ENCODE measurements at regions not wholly inside any gene's neighbourhood (a gene's known extent, or its start where the extent isn't known, plus 50 kb on each side); places are given as distances from the start of the nearest gene placed in this dataset.

DNA sequence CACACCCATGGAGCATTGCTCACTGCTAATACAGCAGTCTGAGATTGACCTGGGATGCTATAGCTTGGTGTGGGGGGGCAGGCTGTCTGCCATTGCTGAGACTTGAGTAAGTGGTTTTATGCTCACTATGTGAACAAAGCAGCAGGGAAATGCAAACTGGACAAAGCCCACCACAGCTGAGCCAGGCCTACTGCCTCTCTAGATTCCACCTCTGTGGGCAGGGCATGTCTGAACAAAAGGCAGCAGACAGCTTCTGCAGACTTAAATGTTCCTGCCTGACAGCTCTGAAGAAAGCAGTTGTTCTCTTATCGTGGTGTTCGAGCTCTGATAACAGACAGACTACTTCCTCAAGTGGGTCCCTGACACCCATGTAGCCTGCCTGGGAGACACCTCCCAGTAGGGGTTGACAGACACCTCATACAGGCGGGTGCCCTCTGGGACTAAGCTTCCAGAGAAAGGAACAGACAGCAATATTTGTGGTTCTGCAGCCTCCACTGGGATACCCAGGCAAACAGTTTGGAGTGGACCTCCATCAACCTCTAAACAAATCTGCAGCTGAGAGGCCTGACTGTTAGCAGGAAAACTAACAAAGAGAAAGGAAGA lies 2204.8 kb downstream of the TP53TG3F start:
- no peaks in the 10 kb centered on the region for H3K4me1 ChIP-seq
- WGBS, 3 donors = 70 to 74% (median 74%) methylated on average over 3 of the region's 3 CpGs
- ATAC-seq = no peak

DNA sequence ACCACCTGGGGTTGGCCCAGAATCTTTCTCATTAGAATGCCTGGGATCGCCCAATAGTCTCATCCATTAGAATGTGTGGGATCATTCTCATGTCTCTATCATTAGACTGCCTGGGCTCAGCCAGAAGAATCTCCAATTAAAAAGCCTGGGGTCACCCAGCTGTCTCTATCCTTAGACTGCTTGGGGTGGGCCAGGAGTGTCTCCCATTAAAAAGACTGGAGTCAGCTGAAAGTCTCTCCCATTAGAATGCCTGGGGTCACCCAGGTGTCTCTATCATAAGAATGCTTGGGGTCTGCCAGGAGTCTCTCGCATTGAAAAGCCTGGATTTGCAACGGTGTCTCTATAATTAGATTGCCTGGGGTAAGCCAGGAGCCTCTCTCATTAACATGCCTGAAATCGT lies 2225.7 kb downstream of the TP53TG3F start:
- WGBS, 3 donors = 57 to 62% (median 61%) methylated on average over 4 of the region's 4 CpGs
- TF ChIP-seq, protein P1, sequence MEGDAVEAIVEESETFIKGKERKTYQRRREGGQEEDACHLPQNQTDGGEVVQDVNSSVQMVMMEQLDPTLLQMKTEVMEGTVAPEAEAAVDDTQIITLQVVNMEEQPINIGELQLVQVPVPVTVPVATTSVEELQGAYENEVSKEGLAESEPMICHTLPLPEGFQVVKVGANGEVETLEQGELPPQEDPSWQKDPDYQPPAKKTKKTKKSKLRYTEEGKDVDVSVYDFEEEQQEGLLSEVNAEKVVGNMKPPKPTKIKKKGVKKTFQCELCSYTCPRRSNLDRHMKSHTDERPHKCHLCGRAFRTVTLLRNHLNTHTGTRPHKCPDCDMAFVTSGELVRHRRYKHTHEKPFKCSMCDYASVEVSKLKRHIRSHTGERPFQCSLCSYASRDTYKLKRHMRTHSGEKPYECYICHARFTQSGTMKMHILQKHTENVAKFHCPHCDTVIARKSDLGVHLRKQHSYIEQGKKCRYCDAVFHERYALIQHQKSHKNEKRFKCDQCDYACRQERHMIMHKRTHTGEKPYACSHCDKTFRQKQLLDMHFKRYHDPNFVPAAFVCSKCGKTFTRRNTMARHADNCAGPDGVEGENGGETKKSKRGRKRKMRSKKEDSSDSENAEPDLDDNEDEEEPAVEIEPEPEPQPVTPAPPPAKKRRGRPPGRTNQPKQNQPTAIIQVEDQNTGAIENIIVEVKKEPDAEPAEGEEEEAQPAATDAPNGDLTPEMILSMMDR (IDR thresholded peaks at IDR 0.05) = no peak
- Histone ChIP-seq H3K27me3 (ENCODE audit: insufficient read depth in 3 of 3, low read length in 2 of 3) (no peaks in the 10 kb centered on the region), H3K4me3 (no peak overlapping the region), H3K27ac (no peak overlapping the region), H3K4me1 (no peaks in the 10 kb centered on the region), H3K36me3 (ENCODE audit: insufficient read depth in 1 of 2, low read depth in 1 of 2) (no peaks in the 10 kb centered on the region), H3K9me3 (no peaks in the 10 kb centered on the region)
- intact Hi-C loops (cut with DNase I) = loop anchor here in 1 of 2 donors (10.0 kb wide), 1 partner anchor 60 kb away; no protein-coding TSS in a partner anchor
- ATAC-seq = no peak
- no peak for DNase-seq

More for the DNA sequence above, 2204.8 kb downstream of the TP53TG3F start:
- intact Hi-C loops (cut with DNase I) = no loop called here
- H3K27ac ChIP-seq = no peak overlapping the region
- no peaks in the 10 kb centered on the region for H3K9me3 ChIP-seq
- no peaks in the 10 kb centered on the region for H3K36me3 ChIP-seq (ENCODE audit: insufficient read depth in 1 of 2, low read depth in 1 of 2)
- H3K4me3 ChIP-seq = no peak overlapping the region
- no peaks in the 10 kb centered on the region for H3K27me3 ChIP-seq (ENCODE audit: insufficient read depth in 3 of 3, low read length in 2 of 3)
- TF ChIP-seq, protein P1 (IDR thresholded peaks at IDR 0.05) = no peak
- no peak for DNase-seq

DNA sequence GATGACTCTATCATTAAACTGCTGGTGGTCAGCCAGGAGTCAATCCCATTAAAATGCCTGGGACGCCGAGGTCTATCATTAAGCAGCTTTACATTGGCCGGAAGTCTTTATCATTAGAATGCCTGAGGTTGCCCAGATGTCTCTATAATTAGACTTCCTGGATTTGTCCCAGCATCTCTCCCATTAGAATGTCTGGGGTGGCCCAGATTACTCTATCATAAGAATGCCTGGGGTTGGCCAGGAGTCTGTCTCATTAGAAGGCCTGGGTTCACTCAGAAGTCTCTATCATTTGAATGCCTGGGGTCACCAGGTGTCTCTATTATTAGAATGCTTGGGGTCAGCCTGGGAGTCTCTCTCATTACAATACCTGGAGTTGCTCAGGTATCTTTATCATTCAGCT lies 2227.2 kb downstream of the TP53TG3F start:
- H3K9me3 ChIP-seq = no peaks in the 10 kb centered on the region
- DNase-seq (no peak), ATAC-seq (no peak)
- TF ChIP-seq, protein P1 (IDR thresholded peaks at IDR 0.05) = no peak
- H3K36me3 ChIP-seq (ENCODE audit: insufficient read depth in 1 of 2, low read depth in 1 of 2) = no peaks in the 10 kb centered on the region
- H3K4me3 ChIP-seq = no peak overlapping the region
- WGBS, 3 donors = 78 to 93% (median 92%) methylated on average over 3 of the region's 3 CpGs
- H3K4me1 ChIP-seq = no peaks in the 10 kb centered on the region
- H3K27me3 ChIP-seq (ENCODE audit: insufficient read depth in 3 of 3, low read length in 2 of 3) = no peaks in the 10 kb centered on the region
- no peak overlapping the region for H3K27ac ChIP-seq
- intact Hi-C loops (cut with DNase I) = loop anchor here in 1 of 2 donors (10.0 kb wide), 1 partner anchor 58 kb away; no protein-coding TSS in a partner anchor

DNA sequence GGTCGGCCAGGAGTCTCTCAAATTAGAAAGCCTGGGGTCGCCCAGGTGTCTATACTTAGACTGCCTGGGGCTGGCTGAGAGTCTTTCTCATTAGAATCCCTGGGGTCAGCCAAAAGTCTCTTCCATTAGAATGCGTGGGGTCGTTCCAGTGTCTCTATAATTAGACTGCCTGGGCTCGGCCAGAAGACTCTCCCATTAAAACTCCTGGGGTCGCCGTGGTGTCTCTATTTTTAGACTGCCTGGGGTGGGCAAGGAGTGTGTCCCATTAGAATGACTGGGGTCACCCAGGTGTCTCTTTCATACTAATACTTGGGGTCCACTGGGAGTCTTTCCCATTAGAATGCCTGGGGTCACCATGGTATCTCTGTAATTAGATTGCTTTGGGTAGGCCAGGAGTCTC lies 2227.7 kb downstream of the TP53TG3F start:
- 55 to 60% (median 55%) methylated on average over 7 of the region's 7 CpGs for WGBS, 3 donors
- intact Hi-C loops (cut with DNase I) = loop anchor here in 1 of 2 donors (10.0 kb wide), 1 partner anchor 58 kb away; no protein-coding TSS in a partner anchor
- TF ChIP-seq, protein P1 (IDR thresholded peaks at IDR 0.05) = no peak
- Histone ChIP-seq H3K36me3 (ENCODE audit: insufficient read depth in 1 of 2, low read depth in 1 of 2) (no peaks in the 10 kb centered on the region), H3K4me3 (no peak overlapping the region), H3K9me3 (peaks cover 2% of the 10 kb centered on the region), H3K27ac (no peak overlapping the region), H3K27me3 (ENCODE audit: insufficient read depth in 3 of 3, low read length in 2 of 3) (no peaks in the 10 kb centered on the region), H3K4me1 (no peaks in the 10 kb centered on the region)
- no peak for DNase-seq
- no peak for ATAC-seq

DNA sequence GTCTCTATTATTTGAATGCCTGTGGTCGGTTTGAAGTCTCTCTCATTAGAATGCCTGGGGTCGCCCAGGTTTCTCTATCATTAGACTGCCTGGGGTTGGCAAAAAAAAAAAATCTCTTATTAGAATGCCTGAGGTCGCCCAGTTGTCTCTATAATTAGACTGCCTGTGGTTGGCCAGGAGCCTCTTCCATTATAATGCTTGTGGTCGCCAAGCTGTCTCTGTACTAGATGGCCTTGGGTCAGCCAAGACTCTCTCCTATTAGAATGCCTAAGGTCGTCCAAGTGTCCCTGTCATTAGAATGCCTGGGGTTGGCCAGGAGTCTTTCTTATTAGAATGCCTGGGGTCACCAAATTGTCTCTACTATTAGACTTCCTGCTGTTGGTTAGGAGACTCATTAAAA lies 2228.4 kb downstream of the TP53TG3F start:
- H3K27ac ChIP-seq = no peak overlapping the region
- no peaks in the 10 kb centered on the region for H3K27me3 ChIP-seq (ENCODE audit: insufficient read depth in 3 of 3, low read length in 2 of 3)
- 35 to 45% (median 42%) methylated on average over 5 of the region's 5 CpGs for WGBS, 3 donors
- TF ChIP-seq, protein P1 (IDR thresholded peaks at IDR 0.05) = no peak
- ATAC-seq = no peak
- intact Hi-C loops (cut with DNase I) = loop anchor here in 1 of 2 donors (10.0 kb wide), 1 partner anchor 57 kb away; no protein-coding TSS in a partner anchor
- H3K4me3 ChIP-seq = no peak overlapping the region
- no peak for DNase-seq
- H3K4me1 ChIP-seq = no peaks in the 10 kb centered on the region
- H3K36me3 ChIP-seq (ENCODE audit: insufficient read depth in 1 of 2, low read depth in 1 of 2) = no peaks in the 10 kb centered on the region
- peaks cover 3% of the 10 kb centered on the region for H3K9me3 ChIP-seq
